Memory B cell (primary cell): ENCODE measurements at regions not wholly inside any gene's neighbourhood (a gene's known extent, or its start where the extent isn't known, plus 50 kb on each side); places are given as distances from the start of the nearest gene placed in this dataset.

Source experiments
- ATAC-seq: fragments of 150-1000 bp; cut with Tn5 transposase; 2 replicates; pipeline ENCODE4 v1.10.0; 2021; ENCODE audit warnings: low read depth, mild to moderate bottlenecking, moderate library complexity
- DNase-seq, 2 donors: peaks; one replicate each; pipeline ENCODE4 v3.0.0; 2022; ENCODE audit warnings: low spot score in 2 of 2
- H3K27ac Mint-ChIP-seq: one replicate; pipeline ENCODE4 v1.8.0; 2022; ENCODE audit warnings: mild to moderate bottlenecking, moderate library complexity, mixed read lengths
- H3K27me3 Mint-ChIP-seq: one replicate; pipeline ENCODE4 v1.8.0; 2022; ENCODE audit warnings: mixed read lengths
- H3K36me3 Mint-ChIP-seq: one replicate; pipeline ENCODE4 v1.8.0; 2022; ENCODE audit warnings: mild to moderate bottlenecking, mixed read lengths
- H3K4me1 Mint-ChIP-seq: one replicate; pipeline ENCODE4 v1.8.0; 2022; ENCODE audit warnings: mixed read lengths
- H3K4me3 Mint-ChIP-seq: one replicate; pipeline ENCODE4 v1.8.0; 2022; ENCODE audit warnings: mild to moderate bottlenecking, moderate library complexity, mixed read lengths
- H3K9me3 Mint-ChIP-seq: one replicate; pipeline ENCODE4 v1.8.0; 2022; ENCODE audit warnings: mixed read lengths

DNA sequence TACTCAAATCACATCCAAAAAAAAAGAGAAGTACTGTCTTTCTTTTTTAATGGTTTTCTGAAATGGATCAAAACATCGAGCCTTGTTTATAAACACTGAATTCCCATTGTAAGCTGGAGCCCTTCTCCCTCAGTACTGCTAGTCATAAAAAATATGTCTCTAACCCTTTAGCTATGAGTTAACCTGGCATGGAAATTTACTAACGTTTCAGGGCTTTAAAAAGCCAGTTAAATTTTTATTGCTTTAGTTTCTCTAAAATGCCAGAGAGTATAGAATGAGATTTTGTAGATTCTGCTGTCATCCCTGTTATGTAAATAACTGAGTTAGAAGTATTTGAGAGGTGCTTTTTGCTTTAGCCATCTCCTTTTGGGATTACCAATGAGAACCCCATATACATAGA, 528.3 kb downstream of the EFNB2 start:
- H3K4me1 Mint-ChIP-seq: no peaks in the 10 kb centered on the region
- no peak for ATAC-seq
- H3K27ac Mint-ChIP-seq: no peak overlapping the region

GRCh38 chr13:106003651-106004050, 531.8 kb downstream of the EFNB2 start:
- H3K4me3 Mint-ChIP-seq: no peak overlapping the region
- H3K4me1 Mint-ChIP-seq: peaks cover under 1% of the 10 kb centered on the region
- no peaks in the 10 kb centered on the region for H3K36me3 Mint-ChIP-seq
- H3K9me3 Mint-ChIP-seq: peaks cover 7% of the 10 kb centered on the region
- DNase-seq (no peak), ATAC-seq (no peak)
- H3K27ac Mint-ChIP-seq: no peak overlapping the region
- no peaks in the 10 kb centered on the region for H3K27me3 Mint-ChIP-seq

More for the DNA sequence above, 528.3 kb downstream of the EFNB2 start:
- H3K27me3 Mint-ChIP-seq: no peaks in the 10 kb centered on the region
- no peak for DNase-seq
- peaks cover 4% of the 10 kb centered on the region for H3K9me3 Mint-ChIP-seq
- H3K4me3 Mint-ChIP-seq: no peak overlapping the region
- no peaks in the 10 kb centered on the region for H3K36me3 Mint-ChIP-seq

DNA sequence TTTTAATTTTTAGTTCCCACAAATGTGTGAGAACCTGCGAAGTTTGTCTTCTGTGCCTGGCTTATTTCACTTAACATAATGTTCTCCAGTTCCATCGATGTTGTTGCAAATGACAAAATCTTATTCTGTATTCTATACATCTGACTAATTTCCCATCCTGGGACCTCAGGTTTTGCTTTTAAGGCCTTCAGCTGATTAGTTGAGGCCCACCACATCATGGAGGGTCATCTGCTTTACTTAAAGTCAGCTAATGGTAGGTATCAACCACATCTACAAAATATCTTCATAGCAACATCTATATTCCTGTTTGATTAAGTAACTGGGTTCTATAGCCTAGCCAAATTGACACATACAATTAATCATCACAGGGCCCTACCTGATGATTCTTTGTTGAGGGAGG, 534.0 kb downstream of the EFNB2 start:
- H3K9me3 Mint-ChIP-seq: peaks cover 6% of the 10 kb centered on the region
- no peaks in the 10 kb centered on the region for H3K27me3 Mint-ChIP-seq
- H3K27ac Mint-ChIP-seq: no peak overlapping the region
- DNase-seq (no peak), ATAC-seq (no peak)
- H3K4me1 Mint-ChIP-seq: peaks cover 2% of the 10 kb centered on the region
- no peaks in the 10 kb centered on the region for H3K36me3 Mint-ChIP-seq
- H3K4me3 Mint-ChIP-seq: no peak overlapping the region

DNA sequence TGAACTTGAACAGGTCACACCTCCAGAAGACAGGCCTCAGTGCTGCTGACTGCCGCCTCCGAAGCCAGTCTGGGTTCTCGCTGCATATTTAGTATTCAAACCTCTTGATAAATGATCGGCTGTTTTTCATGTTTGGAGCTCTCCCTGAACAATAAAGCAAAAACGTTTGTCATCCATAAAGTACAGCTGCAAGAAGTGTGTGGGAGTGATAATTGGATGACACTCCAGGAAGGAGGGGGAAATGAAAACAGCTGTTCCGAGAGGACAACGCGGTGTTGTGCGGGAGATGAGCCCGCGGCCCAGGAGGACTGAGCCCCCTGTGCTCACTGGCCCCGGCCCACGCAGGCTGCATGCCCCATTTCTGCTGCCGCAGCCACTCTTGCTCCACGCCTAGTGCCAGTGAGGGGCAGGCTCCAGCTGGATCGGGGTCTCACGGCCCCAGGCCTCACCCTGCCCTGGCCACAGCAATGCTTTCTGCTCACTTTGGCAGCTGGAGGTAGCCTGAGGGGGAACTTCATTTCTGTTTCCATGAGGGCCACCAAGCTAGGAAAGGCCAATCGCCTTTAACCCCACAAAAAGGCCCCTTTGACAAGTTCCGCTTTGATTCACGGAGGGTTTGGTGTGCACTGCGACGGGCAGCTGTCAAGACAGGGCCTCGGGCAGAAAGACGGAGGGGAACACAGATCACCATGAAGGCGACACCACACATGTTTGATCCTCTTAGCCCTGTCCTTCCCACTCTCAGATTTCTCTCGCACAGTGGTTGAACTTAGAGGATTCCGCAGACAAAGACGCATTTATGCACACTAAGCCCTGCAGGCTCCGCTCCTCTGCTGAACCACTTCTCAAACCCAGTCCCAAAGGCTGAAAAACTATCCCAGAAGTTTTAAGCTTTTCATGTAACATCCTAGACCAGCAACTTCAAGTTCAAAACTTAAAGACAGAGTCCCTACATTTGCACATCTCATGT, 537.6 kb downstream of the EFNB2 start:
- peaks cover 5% of the 10 kb centered on the region for H3K9me3 Mint-ChIP-seq
- no peaks in the 10 kb centered on the region for H3K27me3 Mint-ChIP-seq
- no peak overlapping the region for H3K27ac Mint-ChIP-seq
- peaks cover 2% of the 10 kb centered on the region for H3K4me1 Mint-ChIP-seq
- no peaks in the 10 kb centered on the region for H3K36me3 Mint-ChIP-seq
- no peak for ATAC-seq
- H3K4me3 Mint-ChIP-seq: no peak overlapping the region
- no peak for DNase-seq

DNA sequence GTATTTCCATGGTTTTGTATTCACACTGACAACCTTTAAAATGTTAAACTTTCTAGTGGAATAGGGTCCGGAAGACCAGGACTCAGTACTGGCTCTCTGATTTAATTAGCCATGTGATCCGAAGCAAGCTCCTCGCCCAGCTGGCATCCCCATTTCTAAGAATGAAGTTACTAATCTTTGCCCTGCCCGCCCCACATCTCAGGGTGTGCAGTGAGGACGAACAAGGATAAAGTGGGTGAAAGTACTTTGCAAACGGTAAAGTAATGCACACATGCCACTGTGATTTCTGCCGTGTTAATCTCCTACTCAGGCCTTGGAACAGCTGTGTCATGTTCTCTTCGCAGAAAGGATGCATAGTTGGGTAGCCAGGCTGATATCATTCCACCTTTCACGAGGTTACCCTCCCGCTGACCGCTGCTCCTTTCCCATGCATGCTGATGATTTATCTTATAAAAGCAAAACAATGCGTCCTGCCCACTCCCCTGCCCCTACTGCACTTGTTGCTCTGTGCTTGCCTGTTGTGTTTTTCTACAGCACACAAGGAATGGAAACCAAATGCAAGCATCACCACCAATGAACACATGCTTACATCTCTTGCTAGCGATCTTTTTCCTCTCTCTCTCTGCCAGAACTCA, 539.0 kb downstream of the EFNB2 start:
- Mint-ChIP-seq H3K27ac (no peak overlapping the region), H3K36me3 (no peaks in the 10 kb centered on the region), H3K4me1 (peaks cover 2% of the 10 kb centered on the region), H3K4me3 (no peak overlapping the region), H3K9me3 (peaks cover 5% of the 10 kb centered on the region), H3K27me3 (no peaks in the 10 kb centered on the region)
- DNase-seq (no peak), ATAC-seq (no peak)

DNA sequence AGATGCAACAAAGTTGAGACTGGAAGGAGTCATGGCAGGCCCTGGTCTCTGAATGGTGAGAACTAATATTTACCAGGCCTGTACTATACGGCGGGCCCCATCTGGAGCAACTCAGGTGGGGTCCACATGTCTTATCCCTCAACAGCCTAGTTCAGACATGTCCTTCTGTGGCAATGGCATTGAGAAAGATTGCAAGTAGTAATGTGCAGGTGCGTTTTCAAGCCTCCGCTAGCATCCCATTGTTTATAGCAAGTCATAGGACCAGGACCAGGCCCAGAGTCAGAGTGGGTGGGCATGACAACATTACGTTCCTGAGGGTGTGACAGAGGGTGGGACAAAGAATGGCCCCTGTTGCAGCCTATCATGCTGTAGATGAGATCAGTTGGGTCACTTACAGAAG, 541.1 kb downstream of the EFNB2 start:
- no peak for ATAC-seq
- peaks cover 4% of the 10 kb centered on the region for H3K9me3 Mint-ChIP-seq

GRCh38 chr13:105991622-105992277, 543.7 kb downstream of the EFNB2 start:
- Mint-ChIP-seq H3K27me3 (no peaks in the 10 kb centered on the region), H3K9me3 (peaks cover 6% of the 10 kb centered on the region), H3K4me3 (no peak overlapping the region), H3K36me3 (no peaks in the 10 kb centered on the region), H3K27ac (no peak overlapping the region), H3K4me1 (no peaks in the 10 kb centered on the region)
- no peak for ATAC-seq
- no peak for DNase-seq

More for the DNA sequence above, 541.1 kb downstream of the EFNB2 start:
- DNase-seq: no peak
- Mint-ChIP-seq H3K4me3 (no peak overlapping the region), H3K27ac (no peak overlapping the region), H3K27me3 (no peaks in the 10 kb centered on the region), H3K4me1 (peaks cover 2% of the 10 kb centered on the region), H3K36me3 (no peaks in the 10 kb centered on the region)

DNA sequence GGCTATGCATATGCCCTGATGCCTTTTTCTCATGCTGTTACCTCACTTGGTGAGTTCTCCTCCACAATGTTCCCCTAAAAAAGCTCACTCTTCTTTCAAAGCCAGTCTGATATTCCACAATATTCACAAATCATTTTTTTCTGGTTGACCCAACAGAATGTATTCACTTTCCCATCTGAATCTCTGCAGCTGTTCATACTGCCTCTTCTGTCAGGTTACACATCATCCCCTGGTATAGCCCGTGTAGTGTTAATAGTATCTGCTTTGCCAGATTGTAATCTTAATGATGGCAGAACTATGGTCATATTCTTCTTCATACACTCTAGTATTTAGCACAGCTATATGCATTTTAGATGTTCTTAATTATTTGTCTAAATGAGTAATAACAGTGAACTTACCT, 544.3 kb downstream of the EFNB2 start:
- ATAC-seq: no peak
- DNase-seq: no peak
- H3K4me1 Mint-ChIP-seq: no peaks in the 10 kb centered on the region
- no peaks in the 10 kb centered on the region for H3K36me3 Mint-ChIP-seq
- no peak overlapping the region for H3K4me3 Mint-ChIP-seq
- H3K27ac Mint-ChIP-seq: no peak overlapping the region
- H3K9me3 Mint-ChIP-seq: peaks cover 8% of the 10 kb centered on the region
- H3K27me3 Mint-ChIP-seq: no peaks in the 10 kb centered on the region

GRCh38 chr13:105990256-105990958, 545.1 kb downstream of the EFNB2 start:
- Mint-ChIP-seq H3K27ac (no peak overlapping the region), H3K36me3 (no peaks in the 10 kb centered on the region), H3K4me3 (no peak overlapping the region), H3K27me3 (no peaks in the 10 kb centered on the region), H3K4me1 (no peaks in the 10 kb centered on the region), H3K9me3 (peaks cover 8% of the 10 kb centered on the region)
- DNase-seq (no peak), ATAC-seq (no peak)

GRCh38 chr13:105984646-105985045, 550.8 kb downstream of the EFNB2 start:
- Mint-ChIP-seq H3K27me3 (no peaks in the 10 kb centered on the region), H3K4me3 (no peak overlapping the region), H3K4me1 (no peaks in the 10 kb centered on the region), H3K9me3 (peaks cover 8% of the 10 kb centered on the region), H3K27ac (no peak overlapping the region), H3K36me3 (no peaks in the 10 kb centered on the region)
- no peak for ATAC-seq
- no peak for DNase-seq

GRCh38 chr13:105984236-105984635, 551.2 kb downstream of the EFNB2 start:
- no peak overlapping the region for H3K4me3 Mint-ChIP-seq
- H3K9me3 Mint-ChIP-seq: peaks cover 8% of the 10 kb centered on the region
- no peaks in the 10 kb centered on the region for H3K27me3 Mint-ChIP-seq
- H3K4me1 Mint-ChIP-seq: no peaks in the 10 kb centered on the region
- ATAC-seq (no peak), DNase-seq (no peak)
- no peaks in the 10 kb centered on the region for H3K36me3 Mint-ChIP-seq
- H3K27ac Mint-ChIP-seq: no peak overlapping the region

DNA sequence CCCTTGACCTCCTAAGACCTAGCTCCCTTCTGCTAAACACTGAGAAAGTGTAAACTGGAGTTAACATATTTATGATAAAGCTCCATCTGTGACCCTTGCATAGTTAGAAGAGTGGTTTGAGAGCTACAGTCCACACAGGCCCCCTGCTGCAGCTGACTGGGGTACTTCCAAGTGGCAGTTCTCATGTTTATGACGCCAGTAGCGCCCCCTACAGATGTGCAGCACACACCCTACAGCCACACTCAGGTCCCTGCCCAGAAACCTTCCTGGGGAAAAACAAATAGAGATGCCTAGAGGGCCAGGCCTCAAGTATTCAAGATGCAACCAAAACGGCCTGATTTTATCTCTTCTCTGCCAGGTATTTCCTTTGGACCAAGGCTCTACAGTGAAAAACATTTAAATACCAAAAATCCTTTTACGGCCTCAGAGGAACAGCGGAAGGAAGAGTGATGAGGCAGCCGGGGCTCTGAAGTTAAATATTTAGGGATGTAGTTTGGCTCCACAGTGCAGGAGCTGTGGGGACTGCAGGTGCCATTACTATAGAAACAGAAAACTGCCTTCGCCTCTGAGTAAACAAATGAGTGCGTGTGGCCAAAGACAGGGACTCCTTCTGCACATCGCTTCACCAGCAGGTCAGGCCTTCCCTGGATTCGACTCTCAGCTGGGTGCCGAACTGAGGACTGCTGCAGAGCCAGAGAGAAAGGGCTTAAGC, 553.1 kb downstream of the EFNB2 start:
- Mint-ChIP-seq H3K9me3 (peaks cover 4% of the 10 kb centered on the region), H3K4me3 (no peak overlapping the region), H3K4me1 (no peaks in the 10 kb centered on the region), H3K27ac (no peak overlapping the region), H3K27me3 (no peaks in the 10 kb centered on the region), H3K36me3 (no peaks in the 10 kb centered on the region)
- ATAC-seq: no peak
- DNase-seq: no peak
